ENCODE measurements at regions not wholly inside any gene's neighbourhood (a gene's known extent, or its start where the extent isn't known, plus 50 kb on each side); places are given as distances from the start of the nearest gene placed in this dataset.

GRCh38 chr1:192005976-192006375 is 152.3 kb upstream of the RGS18 start:
- no peak for DNase-seq (ENCODE audit: low read depth)
- no peak for TF ChIP-seq CTCF (IDR thresholded peaks at IDR 0.05; ENCODE audit: low read depth, low read length)
- TF ChIP-seq MYC (IDR thresholded peaks at IDR 0.05; ENCODE audit: low read depth, low read length): no peak
- no peak for TF ChIP-seq MAX (IDR thresholded peaks at IDR 0.05; ENCODE audit: low read depth, low read length)
- no peak for TF ChIP-seq POLR2A (IDR thresholded peaks at IDR 0.05; ENCODE audit: extremely low read depth, insufficient read length)
- no peak overlapping the region for H3K4me3 ChIP-seq (ENCODE audit: low read depth, low read length)

- TF ChIP-seq POLR2A (IDR thresholded peaks at IDR 0.05; ENCODE audit: extremely low read depth, insufficient read length): no peak
- no peak for TF ChIP-seq MAX (IDR thresholded peaks at IDR 0.05; ENCODE audit: low read depth, low read length)
- TF ChIP-seq CTCF (IDR thresholded peaks at IDR 0.05; ENCODE audit: low read depth, low read length): no peak
- TF ChIP-seq MYC (IDR thresholded peaks at IDR 0.05; ENCODE audit: low read depth, low read length): no peak
- DNase-seq (ENCODE audit: low read depth): no peak
- H3K4me3 ChIP-seq (ENCODE audit: low read depth, low read length): no peak overlapping the region
Observed at GRCh38 chr1:192008281-192008825, 149.9 kb upstream of the RGS18 start.

- TF ChIP-seq MYC (IDR thresholded peaks at IDR 0.05; ENCODE audit: low read depth, low read length) (no peak), CTCF (IDR thresholded peaks at IDR 0.05; ENCODE audit: low read depth, low read length) (no peak), MAX (IDR thresholded peaks at IDR 0.05; ENCODE audit: low read depth, low read length) (no peak), POLR2A (IDR thresholded peaks at IDR 0.05; ENCODE audit: extremely low read depth, insufficient read length) (no peak)
- peak; percentile 20 for DNase-seq (ENCODE audit: low read depth)
- H3K4me3 ChIP-seq (ENCODE audit: low read depth, low read length): no peak overlapping the region
Observed at GRCh38 chr1:192010406-192010805, 147.9 kb upstream of the RGS18 start.

- DNase-seq (ENCODE audit: low read depth): no peak
- TF ChIP-seq CTCF (IDR thresholded peaks at IDR 0.05; ENCODE audit: low read depth, low read length) (no peak), MYC (IDR thresholded peaks at IDR 0.05; ENCODE audit: low read depth, low read length) (no peak), POLR2A (IDR thresholded peaks at IDR 0.05; ENCODE audit: extremely low read depth, insufficient read length) (no peak), MAX (IDR thresholded peaks at IDR 0.05; ENCODE audit: low read depth, low read length) (no peak)
- H3K4me3 ChIP-seq (ENCODE audit: low read depth, low read length): no peak overlapping the region
Observed at GRCh38 chr1:192011525-192011924, 146.7 kb upstream of the RGS18 start.

- DNase-seq (ENCODE audit: low read depth): no peak
- H3K4me3 ChIP-seq (ENCODE audit: low read depth, low read length): no peak overlapping the region
- TF ChIP-seq POLR2A (IDR thresholded peaks at IDR 0.05; ENCODE audit: extremely low read depth, insufficient read length) (no peak), CTCF (IDR thresholded peaks at IDR 0.05; ENCODE audit: low read depth, low read length) (no peak), MAX (IDR thresholded peaks at IDR 0.05; ENCODE audit: low read depth, low read length) (no peak), MYC (IDR thresholded peaks at IDR 0.05; ENCODE audit: low read depth, low read length) (no peak)
Observed at GRCh38 chr1:192022827-192023226, 135.4 kb upstream of the RGS18 start.

Measured in NB4 (cell line).